ENCODE measurements at regions not wholly inside any gene's neighbourhood (a gene's known extent, or its start where the extent isn't known, plus 50 kb on each side); places are given as distances from the start of the nearest gene placed in this dataset.
"Not testable (repeated sequence)": the region's sequence is repeated elsewhere in the genome, so short reads cannot be mapped to it uniquely, and the experiment has no call there.

DNA sequence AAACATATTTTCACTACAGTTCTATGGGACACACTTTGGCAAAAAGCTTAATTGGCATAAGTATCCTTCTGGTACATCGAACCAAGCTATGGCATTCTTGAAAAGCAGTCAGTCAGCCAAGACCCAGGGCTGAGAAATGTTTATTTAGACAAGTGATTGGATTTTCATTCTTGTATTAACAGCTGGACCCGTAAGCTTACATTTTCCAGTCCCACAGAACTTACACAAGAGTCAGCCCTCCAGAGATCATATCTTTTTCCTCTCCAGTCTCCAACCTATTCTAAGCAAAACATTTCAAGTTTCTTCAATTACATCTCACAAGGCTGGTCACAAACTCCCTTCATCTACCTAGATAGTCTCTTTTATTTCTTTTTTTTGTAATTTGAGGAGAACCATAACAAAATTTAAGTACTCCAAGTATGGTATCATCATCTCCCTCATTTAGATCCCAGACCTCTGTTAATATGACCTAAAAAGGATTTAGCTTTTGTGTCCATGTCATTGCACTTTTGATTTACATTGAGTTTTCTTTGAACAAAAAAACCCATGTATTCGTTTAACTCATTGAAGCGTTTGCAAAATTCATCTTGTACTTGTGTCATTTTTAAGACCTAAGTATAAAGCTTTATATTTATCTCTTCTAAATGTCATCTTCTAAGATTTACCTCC is 67.9 kb upstream of the GRK3 start:
- Mint-ChIP-seq H3K9me3 (ENCODE audit: unreplicated experiment) (no peaks in the 10 kb centered on the region), H3K4me3 (ENCODE audit: unreplicated experiment) (no peak overlapping the region), H3K27me3 (ENCODE audit: insufficient read depth, unreplicated experiment) (peaks cover 25% of the 10 kb centered on the region), H3K36me3 (ENCODE audit: insufficient read depth, unreplicated experiment) (no peaks in the 10 kb centered on the region), H3K27ac (ENCODE audit: low read depth, unreplicated experiment) (no peak overlapping the region), H3K4me1 (ENCODE audit: insufficient read depth, unreplicated experiment) (peaks cover 5% of the 10 kb centered on the region)
- POLR2A ChIA-PET = interaction anchor here (2.6 kb wide), 1 partner anchor 13 kb away, joined by 12 read pairs; no protein-coding TSS in a partner anchor
- CTCF ChIA-PET = interaction anchor here (0.6 to 0.7 kb wide), 4 partner anchors 24 to 214 kb away, joined by 3 read pairs; no protein-coding TSS in a partner anchor
- TF ChIP-seq, protein P1, sequence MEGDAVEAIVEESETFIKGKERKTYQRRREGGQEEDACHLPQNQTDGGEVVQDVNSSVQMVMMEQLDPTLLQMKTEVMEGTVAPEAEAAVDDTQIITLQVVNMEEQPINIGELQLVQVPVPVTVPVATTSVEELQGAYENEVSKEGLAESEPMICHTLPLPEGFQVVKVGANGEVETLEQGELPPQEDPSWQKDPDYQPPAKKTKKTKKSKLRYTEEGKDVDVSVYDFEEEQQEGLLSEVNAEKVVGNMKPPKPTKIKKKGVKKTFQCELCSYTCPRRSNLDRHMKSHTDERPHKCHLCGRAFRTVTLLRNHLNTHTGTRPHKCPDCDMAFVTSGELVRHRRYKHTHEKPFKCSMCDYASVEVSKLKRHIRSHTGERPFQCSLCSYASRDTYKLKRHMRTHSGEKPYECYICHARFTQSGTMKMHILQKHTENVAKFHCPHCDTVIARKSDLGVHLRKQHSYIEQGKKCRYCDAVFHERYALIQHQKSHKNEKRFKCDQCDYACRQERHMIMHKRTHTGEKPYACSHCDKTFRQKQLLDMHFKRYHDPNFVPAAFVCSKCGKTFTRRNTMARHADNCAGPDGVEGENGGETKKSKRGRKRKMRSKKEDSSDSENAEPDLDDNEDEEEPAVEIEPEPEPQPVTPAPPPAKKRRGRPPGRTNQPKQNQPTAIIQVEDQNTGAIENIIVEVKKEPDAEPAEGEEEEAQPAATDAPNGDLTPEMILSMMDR (IDR thresholded peaks at IDR 0.05; ENCODE audit: unreplicated experiment) = no peak
- BruUV-seq (replicated peaks) = no TSS peak
- intact Hi-C loops (cut with micrococcal nuclease) = no loop called here
- no peak for DNase-seq (ENCODE audit: unreplicated experiment)

DNA sequence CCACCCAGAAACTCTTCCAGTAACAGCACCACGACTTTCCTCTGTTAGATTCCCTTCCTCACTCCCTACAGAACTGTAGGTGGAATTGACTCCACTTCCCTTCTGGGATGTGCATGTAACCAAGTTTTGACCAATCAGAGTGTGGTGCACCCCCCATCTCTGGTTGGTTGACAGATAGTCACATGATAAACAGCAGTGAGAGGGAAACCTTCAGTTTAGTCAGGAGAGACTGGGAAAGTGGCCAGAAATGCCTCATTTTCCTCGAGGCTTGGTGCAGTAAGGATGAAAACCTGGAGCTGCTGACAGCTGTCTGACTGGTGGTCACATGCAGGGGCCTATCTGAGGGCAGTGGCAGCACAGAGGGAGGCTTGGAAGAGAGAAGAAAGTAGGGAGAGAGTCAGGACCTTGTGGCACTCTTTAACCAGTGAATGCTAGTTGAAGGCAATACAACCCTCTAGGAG is 67.3 kb upstream of the GRK3 start:
- intact Hi-C loops (cut with micrococcal nuclease) = no loop called here
- CTCF ChIA-PET = interaction anchor here (0.6 kb wide), 1 partner anchor 213 kb away, joined by 3 read pairs; no protein-coding TSS in a partner anchor
- no TSS peak for BruUV-seq (replicated peaks)
- Mint-ChIP-seq H3K27ac (ENCODE audit: low read depth, unreplicated experiment) (no peak overlapping the region), H3K27me3 (ENCODE audit: insufficient read depth, unreplicated experiment) (peaks cover 19% of the 10 kb centered on the region), H3K4me1 (ENCODE audit: insufficient read depth, unreplicated experiment) (peaks cover 5% of the 10 kb centered on the region), H3K9me3 (ENCODE audit: unreplicated experiment) (no peaks in the 10 kb centered on the region), H3K36me3 (ENCODE audit: insufficient read depth, unreplicated experiment) (no peaks in the 10 kb centered on the region), H3K4me3 (ENCODE audit: unreplicated experiment) (no peak overlapping the region)
- TF ChIP-seq, protein P1 (IDR thresholded peaks at IDR 0.05; ENCODE audit: unreplicated experiment) = no peak
- POLR2A ChIA-PET = interaction anchor here (0.6 kb wide), 1 partner anchor 22 kb away, joined by 3 read pairs; no protein-coding TSS in a partner anchor
- DNase-seq (ENCODE audit: unreplicated experiment) = peak; percentile 46

DNA sequence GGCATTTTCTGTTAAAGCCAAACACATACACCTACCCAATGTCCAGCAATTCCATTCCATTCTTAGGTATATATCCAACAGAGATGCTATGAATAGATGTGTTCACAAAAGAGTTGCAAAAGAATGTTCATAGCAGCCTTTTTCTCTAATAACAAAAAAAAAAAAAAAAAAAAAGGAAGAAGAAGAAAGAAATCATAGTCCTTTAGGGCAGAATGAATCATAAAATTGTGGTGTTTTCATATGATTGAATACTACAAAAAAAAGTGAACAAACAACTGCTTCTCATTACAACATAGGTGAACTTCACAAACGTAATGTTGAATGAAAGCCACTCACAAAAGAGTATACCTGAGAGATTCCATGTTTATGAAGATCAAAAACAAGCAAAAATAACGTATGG is 66.8 kb upstream of the GRK3 start:
- Mint-ChIP-seq H3K27ac (ENCODE audit: low read depth, unreplicated experiment) (no peak overlapping the region), H3K9me3 (ENCODE audit: unreplicated experiment) (no peaks in the 10 kb centered on the region), H3K36me3 (ENCODE audit: insufficient read depth, unreplicated experiment) (no peaks in the 10 kb centered on the region), H3K4me3 (ENCODE audit: unreplicated experiment) (no peak overlapping the region), H3K4me1 (ENCODE audit: insufficient read depth, unreplicated experiment) (peaks cover 5% of the 10 kb centered on the region), H3K27me3 (ENCODE audit: insufficient read depth, unreplicated experiment) (peaks cover 19% of the 10 kb centered on the region)
- CTCF ChIA-PET = interaction anchor here (0.6 kb wide), 1 partner anchor 22 kb away, joined by 3 read pairs; no protein-coding TSS in a partner anchor
- intact Hi-C loops (cut with micrococcal nuclease) = no loop called here
- no TSS peak for BruUV-seq (replicated peaks)
- TF ChIP-seq, protein P1 (IDR thresholded peaks at IDR 0.05; ENCODE audit: unreplicated experiment) = no peak
- POLR2A ChIA-PET = interaction anchor here (0.6 kb wide), 1 partner anchor 21 kb away, joined by 3 read pairs; no protein-coding TSS in a partner anchor
- DNase-seq (ENCODE audit: unreplicated experiment) = no peak

DNA sequence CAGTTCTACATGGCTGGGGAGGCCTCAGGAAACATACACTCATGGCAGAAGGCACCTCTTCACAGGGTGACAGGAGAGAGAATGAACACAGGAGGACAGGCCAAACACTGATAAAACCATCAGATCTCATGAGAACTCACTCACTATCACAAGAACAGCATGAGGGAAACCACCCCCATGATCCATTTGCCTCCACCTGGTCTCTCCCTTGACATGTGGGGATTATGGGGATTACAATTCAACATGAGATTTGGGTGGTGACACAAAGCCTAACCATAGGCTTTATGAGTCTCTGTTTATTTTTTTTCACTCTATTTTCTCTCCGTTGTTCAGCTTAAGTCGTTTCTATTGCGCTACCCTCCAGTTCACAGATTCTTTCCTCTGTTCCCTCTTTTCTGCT is 63.8 kb upstream of the GRK3 start:
- DNase-seq (ENCODE audit: unreplicated experiment); H3K36me3 Mint-ChIP-seq (ENCODE audit: insufficient read depth, unreplicated experiment); H3K27ac Mint-ChIP-seq (ENCODE audit: low read depth, unreplicated experiment); H3K9me3 Mint-ChIP-seq (ENCODE audit: unreplicated experiment); H3K4me1 Mint-ChIP-seq (ENCODE audit: insufficient read depth, unreplicated experiment); H3K27me3 Mint-ChIP-seq (ENCODE audit: insufficient read depth, unreplicated experiment); intact Hi-C loops (cut with micrococcal nuclease); H3K4me3 Mint-ChIP-seq (ENCODE audit: unreplicated experiment); BruUV-seq (replicated peaks): not testable (repeated sequence)
- POLR2A ChIA-PET = interaction anchor here (0.7 to 1.4 kb wide), 2 partner anchors 8 to 97 kb away, joined by 3 to 5 read pairs; no protein-coding TSS in a partner anchor
- CTCF ChIA-PET = interaction anchor here (0.6 to 0.8 kb wide), 4 partner anchors 8 to 288 kb away, joined by 3 to 7 read pairs (median 4); no protein-coding TSS in a partner anchor

DNA sequence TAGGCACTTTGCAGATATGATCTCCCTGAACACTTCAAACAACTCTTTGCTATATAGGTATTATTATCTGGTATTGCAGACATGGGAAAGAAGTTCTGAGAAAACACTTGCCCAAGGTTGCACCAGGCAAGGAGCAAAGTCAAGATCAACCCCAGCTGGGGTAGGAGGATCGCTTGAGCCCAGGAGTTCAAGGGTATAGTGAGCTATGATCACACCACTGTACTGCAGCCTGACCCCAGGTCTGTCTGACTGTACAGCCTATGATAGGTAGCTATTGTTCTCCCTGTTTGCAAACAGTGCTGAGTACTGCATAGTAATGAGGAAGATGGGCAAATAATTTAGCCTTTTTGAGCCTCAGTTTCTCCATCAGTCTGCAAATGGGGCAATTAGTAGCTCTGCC is 60.5 kb upstream of the GRK3 start:
- BruUV-seq (replicated peaks); H3K4me1 Mint-ChIP-seq (ENCODE audit: insufficient read depth, unreplicated experiment); H3K27ac Mint-ChIP-seq (ENCODE audit: low read depth, unreplicated experiment); DNase-seq (ENCODE audit: unreplicated experiment); H3K27me3 Mint-ChIP-seq (ENCODE audit: insufficient read depth, unreplicated experiment); H3K36me3 Mint-ChIP-seq (ENCODE audit: insufficient read depth, unreplicated experiment); POLR2A ChIA-PET; CTCF ChIA-PET; H3K9me3 Mint-ChIP-seq (ENCODE audit: unreplicated experiment); H3K4me3 Mint-ChIP-seq (ENCODE audit: unreplicated experiment); intact Hi-C loops (cut with micrococcal nuclease): not testable (repeated sequence)

Measured in MCF 10A (cell line).